DND-41 (cell line): ENCODE measurements at regions not wholly inside any gene's neighbourhood (a gene's known extent, or its start where the extent isn't known, plus 50 kb on each side); places are given as distances from the start of the nearest gene placed in this dataset.
A peak's percentile ranks its signal among the peaks of the same experiment; 100 is the strongest.

Source experiments
- ATAC-seq: fragments of 200-7000 bp; cut with Tn5 transposase; 3 replicates; pipeline ENCODE4 v1.9.1; 2021; ENCODE audit warnings: low read depth; ENCODE audit not compliant: insufficient read depth
- DNase-seq: peaks from one replicate; pipeline ENCODE4 v3.0.0-alpha.2; 2020
- H2AFZ ChIP-seq: 2 replicates; pipeline ENCODE4 v1.6.0; 2012; ENCODE audit warnings: low read depth, low read length
- H3K27ac ChIP-seq: 2 replicates; pipeline ENCODE4 v1.5.1; 2012; ENCODE audit warnings: low read length, inconsistent platforms
- H3K27me3 ChIP-seq: fragments of 200-600 bp; sonication (generic); 2 replicates; pipeline ENCODE4 v1.6.0; 2012; ENCODE audit warnings: low read length, mild to moderate bottlenecking, inconsistent platforms; ENCODE audit not compliant: insufficient read depth, poor library complexity
- H3K36me3 ChIP-seq: 2 replicates; pipeline ENCODE4 v1.5.1; 2012; ENCODE audit warnings: low read length, inconsistent platforms; ENCODE audit not compliant: insufficient read depth
- H3K4me1 ChIP-seq: 2 replicates; pipeline ENCODE4 v1.5.1; 2012; ENCODE audit warnings: mild to moderate bottlenecking, low read length; ENCODE audit not compliant: insufficient read depth
- H3K4me2 ChIP-seq: 2 replicates; pipeline ENCODE4 v1.6.0; 2012; ENCODE audit warnings: mild to moderate bottlenecking, moderate library complexity, low read length, inconsistent platforms; ENCODE audit not compliant: insufficient read depth
- H3K4me3 ChIP-seq, 2 experiments: fragments of 200-600 bp in 1 of 2; shearing (Covaris generic) in 1 of 2; 2 replicates each; pipeline ENCODE4 v1.5.1; 2012 to 2016; ENCODE audit warnings: inconsistent platforms in 2 of 2, low read length in 2 of 2, mild to moderate bottlenecking in 2 of 2, low read depth in 1 of 2, moderate library complexity in 1 of 2
- H3K79me2 ChIP-seq: 2 replicates; pipeline ENCODE4 v1.6.0; 2012; ENCODE audit warnings: low read length, inconsistent platforms; ENCODE audit not compliant: insufficient read depth
- H3K9ac ChIP-seq: 2 replicates; pipeline ENCODE4 v1.6.0; 2012; ENCODE audit warnings: low read depth, mild to moderate bottlenecking, inconsistent platforms, low read length, moderate library complexity
- H3K9me3 ChIP-seq: 2 replicates; pipeline ENCODE4 v1.5.1; 2012; ENCODE audit warnings: low read length, moderate library complexity, mild to moderate bottlenecking, inconsistent platforms; ENCODE audit not compliant: insufficient read depth, severe bottlenecking
- H4K20me1 ChIP-seq: 2 replicates; pipeline ENCODE4 v1.6.0; 2012; ENCODE audit warnings: low read length; ENCODE audit not compliant: insufficient read depth
- EZH2 ChIP-seq: IDR thresholded peaks from 3 replicates; pipeline ENCODE4 v1.6.1; 2012; ENCODE audit warnings: borderline replicate concordance, low read depth, mild to moderate bottlenecking, moderate library complexity, low read length, inconsistent platforms; ENCODE audit not compliant: severe bottlenecking
- TF ChIP-seq, protein P1 (sequence below): IDR thresholded peaks from 2 replicates; pipeline ENCODE4 v1.5.1; 2012; ENCODE audit warnings: borderline replicate concordance, low read length, moderate library complexity, mild to moderate bottlenecking; ENCODE audit not compliant: poor library complexity, severe bottlenecking; ENCODE audit errors: extremely low read depth

DNA sequence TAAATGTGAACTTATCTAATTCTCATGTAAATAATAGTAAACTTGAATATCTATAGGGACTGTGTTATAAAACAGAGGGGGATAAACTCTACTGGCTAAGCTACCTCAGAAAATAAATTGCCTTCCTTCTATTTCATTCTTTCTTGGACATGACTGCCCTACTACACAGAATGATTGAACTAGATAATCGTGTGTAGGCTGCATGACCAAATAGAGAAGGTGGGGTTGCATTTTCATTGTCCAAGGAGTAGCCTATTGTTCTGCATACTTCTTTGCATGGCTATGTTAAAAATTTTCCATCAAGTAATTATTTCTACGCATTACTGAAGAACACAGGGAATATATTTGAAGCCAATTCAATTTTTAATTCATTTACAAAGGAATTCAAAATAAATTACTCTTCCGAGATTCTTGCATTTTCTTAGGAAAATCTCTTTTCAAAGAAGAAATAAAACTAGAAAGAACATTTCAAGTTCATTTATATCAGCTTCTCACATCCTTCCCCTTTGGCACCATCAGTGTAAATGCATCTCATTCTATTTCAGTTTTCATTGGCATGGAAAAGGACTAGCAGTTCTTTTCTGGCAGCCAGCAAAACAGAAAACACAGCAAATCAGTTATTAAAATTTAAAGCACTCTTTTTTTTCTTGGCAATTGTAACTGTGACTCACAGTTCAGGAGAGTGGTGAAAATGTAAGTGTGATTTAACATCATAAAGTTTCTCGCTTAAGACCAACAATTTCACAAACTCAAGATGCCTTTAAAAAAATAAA is 714.7 kb downstream of the NCAM2 start:
- no peak overlapping the region for H2AFZ ChIP-seq
- no peak overlapping the region for H3K4me2 ChIP-seq
- H3K27ac ChIP-seq, result no peak overlapping the region
- ATAC-seq, result no peak
- H4K20me1 ChIP-seq, result no peaks in the 10 kb centered on the region
- H3K9ac ChIP-seq, result no peak overlapping the region
- TF ChIP-seq, protein P1, sequence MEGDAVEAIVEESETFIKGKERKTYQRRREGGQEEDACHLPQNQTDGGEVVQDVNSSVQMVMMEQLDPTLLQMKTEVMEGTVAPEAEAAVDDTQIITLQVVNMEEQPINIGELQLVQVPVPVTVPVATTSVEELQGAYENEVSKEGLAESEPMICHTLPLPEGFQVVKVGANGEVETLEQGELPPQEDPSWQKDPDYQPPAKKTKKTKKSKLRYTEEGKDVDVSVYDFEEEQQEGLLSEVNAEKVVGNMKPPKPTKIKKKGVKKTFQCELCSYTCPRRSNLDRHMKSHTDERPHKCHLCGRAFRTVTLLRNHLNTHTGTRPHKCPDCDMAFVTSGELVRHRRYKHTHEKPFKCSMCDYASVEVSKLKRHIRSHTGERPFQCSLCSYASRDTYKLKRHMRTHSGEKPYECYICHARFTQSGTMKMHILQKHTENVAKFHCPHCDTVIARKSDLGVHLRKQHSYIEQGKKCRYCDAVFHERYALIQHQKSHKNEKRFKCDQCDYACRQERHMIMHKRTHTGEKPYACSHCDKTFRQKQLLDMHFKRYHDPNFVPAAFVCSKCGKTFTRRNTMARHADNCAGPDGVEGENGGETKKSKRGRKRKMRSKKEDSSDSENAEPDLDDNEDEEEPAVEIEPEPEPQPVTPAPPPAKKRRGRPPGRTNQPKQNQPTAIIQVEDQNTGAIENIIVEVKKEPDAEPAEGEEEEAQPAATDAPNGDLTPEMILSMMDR, result no peak
- TF ChIP-seq EZH2, result no peak
- DNase-seq, result no peak
- no peaks in the 10 kb centered on the region for H3K4me1 ChIP-seq
- no peaks in the 10 kb centered on the region for H3K36me3 ChIP-seq
- H3K4me3 ChIP-seq, result no peak overlapping the region
- no peaks in the 10 kb centered on the region for H3K27me3 ChIP-seq
- no peaks in the 10 kb centered on the region for H3K9me3 ChIP-seq
- H3K79me2 ChIP-seq, result no peaks in the 10 kb centered on the region

GRCh38 chr21:21713651-21714180 is 715.5 kb downstream of the NCAM2 start:
- H3K9me3 ChIP-seq, result no peaks in the 10 kb centered on the region
- H3K27me3 ChIP-seq, result no peaks in the 10 kb centered on the region
- H3K4me3 ChIP-seq, result no peak overlapping the region
- H2AFZ ChIP-seq, result no peak overlapping the region
- H3K9ac ChIP-seq, result no peak overlapping the region
- DNase-seq (no peak), ATAC-seq (no peak)
- H3K4me1 ChIP-seq, result no peaks in the 10 kb centered on the region
- H3K36me3 ChIP-seq, result no peaks in the 10 kb centered on the region
- no peaks in the 10 kb centered on the region for H4K20me1 ChIP-seq
- H3K79me2 ChIP-seq, result no peaks in the 10 kb centered on the region
- H3K27ac ChIP-seq, result no peak overlapping the region
- no peak for TF ChIP-seq EZH2
- TF ChIP-seq, protein P1, result no peak
- H3K4me2 ChIP-seq, result no peak overlapping the region

GRCh38 chr21:21714426-21714825 is 716.2 kb downstream of the NCAM2 start:
- H3K27ac ChIP-seq, result no peak overlapping the region
- H3K4me2 ChIP-seq, result no peak overlapping the region
- H3K36me3 ChIP-seq, result no peaks in the 10 kb centered on the region
- H2AFZ ChIP-seq, result peak overlapping the region; percentile 31; the same call in 1 of the 2 replicates
- TF ChIP-seq EZH2, result no peak
- TF ChIP-seq, protein P1, result no peak
- DNase-seq (no peak), ATAC-seq (no peak)
- H3K4me3 ChIP-seq, result no peak overlapping the region
- no peaks in the 10 kb centered on the region for H3K27me3 ChIP-seq
- H3K79me2 ChIP-seq, result no peaks in the 10 kb centered on the region
- H3K4me1 ChIP-seq, result no peaks in the 10 kb centered on the region
- no peaks in the 10 kb centered on the region for H3K9me3 ChIP-seq
- H4K20me1 ChIP-seq, result no peaks in the 10 kb centered on the region
- H3K9ac ChIP-seq, result no peak overlapping the region
